Stimulated activated CD8-positive, alpha-beta memory T cell treated with anti-CD3 and anti-CD28 coated beads, Interleukin-4, amount 100 ng/mL, for 48 hours (primary cell): ENCODE measurements at regions not wholly inside any gene's neighbourhood (a gene's known extent, or its start where the extent isn't known, plus 50 kb on each side); places are given as distances from the start of the nearest gene placed in this dataset.
A peak's percentile ranks its signal among the peaks of the same experiment; 100 is the strongest.
"Not testable (repeated sequence)": the region's sequence is repeated elsewhere in the genome, so short reads cannot be mapped to it uniquely, and the experiment has no call there.

Experiments
- DNase-seq: peaks from one replicate; pipeline ENCODE4 v3.0.0-alpha.2; 2020

- DNase-seq = no peak
These were observed 51.5 kb upstream of the PHF21B start for GRCh38 chr22:45061332-45061731.

GRCh38 chr22:45064313-45065278, 54.8 kb upstream of the PHF21B start:
- peak; percentile 77 for DNase-seq

GRCh38 chr22:45065726-45066125, 55.9 kb upstream of the PHF21B start:
- DNase-seq = no peak

- DNase-seq = no peak
These were observed 57.9 kb upstream of the PHF21B start for GRCh38 chr22:45067731-45068130.

DNA sequence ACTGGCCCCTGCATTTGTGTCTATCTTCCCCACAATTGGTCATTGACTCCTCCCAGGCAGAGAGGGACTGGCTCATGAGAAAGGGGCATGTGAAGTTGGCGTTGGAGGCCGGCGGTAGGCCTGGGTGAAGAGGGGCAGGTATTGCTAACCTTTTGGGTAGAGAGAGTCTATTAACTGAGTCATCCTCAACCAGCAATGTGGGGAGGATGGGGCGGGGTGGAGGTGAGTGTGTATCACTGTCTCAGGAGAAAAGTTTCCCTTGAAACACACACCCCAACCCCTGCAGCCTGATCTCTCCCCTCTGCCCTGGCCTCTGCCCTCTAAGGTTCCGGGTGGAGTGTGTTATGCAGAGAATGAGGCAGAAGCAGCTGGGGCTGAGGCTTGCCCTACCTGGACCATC, 60.1 kb upstream of the PHF21B start:
- DNase-seq = peak; percentile 58

DNA sequence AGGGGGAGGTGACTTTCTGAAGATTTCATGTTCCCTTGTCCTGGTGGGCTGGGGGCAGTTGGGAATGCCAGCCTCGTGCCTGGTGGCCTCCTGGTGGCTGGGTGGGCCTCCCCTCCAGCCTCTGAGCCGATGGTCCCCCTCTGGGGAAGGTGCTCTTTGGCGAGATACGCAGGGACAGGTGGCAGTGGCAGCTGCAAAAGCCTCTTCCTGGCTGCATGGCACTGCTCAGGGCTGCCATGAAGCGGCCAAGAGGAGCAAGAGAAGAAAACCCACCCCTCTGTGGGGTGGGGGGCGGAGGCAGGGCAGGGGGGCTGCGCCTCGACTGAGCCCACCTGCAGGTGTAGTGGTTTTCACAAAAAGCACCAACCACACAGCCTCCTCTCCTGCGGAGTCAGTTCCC, 61.8 kb upstream of the PHF21B start:
- DNase-seq = no peak

GRCh38 chr22:45072322-45072903, 62.6 kb upstream of the PHF21B start:
- DNase-seq = peak; percentile 54

- no peak for DNase-seq
These were observed 63.3 kb upstream of the PHF21B start for GRCh38 chr22:45073064-45073463.

DNA sequence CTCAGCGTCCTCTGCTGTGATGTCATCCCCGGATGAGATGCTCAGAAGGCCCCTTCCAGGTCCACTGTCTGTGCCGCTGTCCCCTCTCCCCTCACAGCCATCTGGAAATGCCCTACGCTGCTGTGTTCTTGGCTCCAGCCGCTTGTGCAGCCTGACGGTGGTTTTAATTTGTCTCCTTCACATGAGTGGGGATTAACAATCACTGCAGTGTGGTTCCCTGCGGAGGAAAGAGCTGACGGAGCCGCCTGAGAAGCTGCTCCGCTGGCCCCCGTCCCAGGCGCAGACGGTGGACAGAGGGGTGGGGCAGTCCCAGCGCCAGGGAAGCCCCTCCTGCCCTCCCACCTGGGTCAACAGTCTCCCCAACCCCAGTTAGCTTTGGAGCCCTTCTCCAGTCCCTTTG, 67.5 kb upstream of the PHF21B start:
- DNase-seq = no peak

DNA sequence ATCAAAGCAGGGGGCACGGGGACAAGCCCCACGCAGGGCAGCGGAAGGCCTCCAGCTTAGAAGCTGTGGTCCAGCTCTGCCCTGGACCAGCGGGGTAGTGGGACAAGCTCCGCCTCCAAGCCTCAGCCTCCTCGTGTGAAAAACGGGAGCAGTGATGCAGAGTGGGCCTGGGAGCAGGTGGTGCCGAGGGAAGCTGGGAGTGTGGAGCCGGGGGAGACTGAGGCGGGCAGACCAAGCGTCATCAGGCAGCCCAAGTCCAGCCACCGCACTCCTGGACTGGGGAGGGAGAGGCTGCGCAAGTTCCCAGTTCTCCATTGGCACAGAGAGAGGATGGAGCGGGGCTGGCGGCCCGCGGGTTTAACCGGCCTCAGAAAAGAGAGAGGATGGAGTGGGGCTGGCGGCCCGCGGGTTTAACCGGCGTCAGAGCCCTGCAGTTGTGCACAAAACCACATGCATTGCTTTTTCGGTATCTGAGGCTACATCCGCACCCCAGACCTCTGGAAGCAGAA, 68.1 kb upstream of the PHF21B start:
- DNase-seq = no peak

GRCh38 chr22:45082795-45083194, 73.0 kb upstream of the PHF21B start:
- DNase-seq = peak; percentile 53

- peak; percentile 56 for DNase-seq
These were observed 74.0 kb upstream of the PHF21B start for GRCh38 chr22:45083659-45084305.

DNA sequence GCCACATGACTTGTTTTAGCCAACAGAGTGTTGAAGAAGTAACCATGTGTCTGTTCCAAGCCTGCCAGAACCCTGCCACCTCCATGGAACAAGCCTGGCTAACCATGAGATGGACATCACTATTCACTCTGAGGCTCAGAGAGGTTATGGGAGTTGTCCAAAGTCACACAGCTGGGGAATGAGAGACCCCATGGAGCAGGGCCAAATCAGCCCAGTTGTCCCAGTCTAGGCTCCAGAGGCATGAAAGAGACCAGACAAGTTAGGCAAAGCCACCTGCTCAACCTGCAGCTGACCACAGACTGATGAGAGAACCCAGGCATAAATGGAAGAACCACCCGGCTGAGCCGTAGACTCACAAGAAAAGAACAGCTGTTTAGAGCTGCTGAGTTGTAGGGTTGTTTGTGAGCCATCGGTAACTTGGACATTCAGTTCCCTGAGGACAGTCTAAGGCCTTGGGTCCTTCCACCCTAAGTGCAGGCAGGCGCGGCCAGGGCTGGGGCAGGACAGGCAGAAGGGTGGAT, 74.7 kb upstream of the PHF21B start:
- DNase-seq = no peak

GRCh38 chr22:45087802-45088201, 75.9 kb upstream of the NUP50 start:
- DNase-seq = no peak

DNA sequence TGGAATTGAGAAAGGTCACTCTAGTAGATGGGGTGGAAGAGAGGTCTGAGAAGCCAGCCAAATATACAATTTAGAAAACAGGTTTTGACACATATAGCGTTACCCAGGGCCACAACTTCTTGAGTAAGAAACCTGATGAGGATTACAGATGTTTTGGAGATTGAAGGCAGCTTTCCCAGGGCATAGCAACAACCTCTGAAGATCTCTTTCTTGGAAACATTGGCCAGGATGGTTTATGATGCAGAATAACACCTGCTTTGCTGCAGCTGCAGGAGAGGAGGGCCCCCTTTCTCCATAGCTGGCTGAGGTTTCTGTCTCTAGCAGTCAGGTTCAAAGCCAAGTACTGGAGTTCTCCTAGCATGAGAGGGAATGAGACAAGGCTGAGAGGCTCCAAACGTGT, 75.1 kb upstream of the NUP50 start:
- DNase-seq = no peak

DNA sequence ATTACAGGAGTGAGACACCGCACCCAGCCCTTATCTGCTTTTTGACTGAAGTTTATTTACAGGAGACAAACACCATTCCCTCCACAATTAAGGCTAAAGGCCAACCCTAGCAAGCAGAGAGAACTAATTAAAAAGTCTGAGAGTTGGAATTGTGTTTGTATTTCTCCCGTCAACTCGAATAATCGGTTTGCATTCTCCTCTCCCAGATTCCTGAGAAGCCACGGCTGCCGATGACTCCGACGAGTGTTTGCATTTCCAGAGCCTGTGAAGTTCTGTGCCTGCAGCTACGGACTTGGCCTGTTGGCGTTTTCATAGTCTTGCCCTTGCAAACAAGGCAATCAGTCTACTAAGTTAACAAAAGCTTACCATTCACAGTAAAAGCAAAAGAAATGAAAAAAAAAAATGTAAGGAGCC, 73.2 kb upstream of the NUP50 start:
- no peak for DNase-seq

GRCh38 chr22:45091254-45091854, 72.4 kb upstream of the NUP50 start:
- no peak for DNase-seq

DNA sequence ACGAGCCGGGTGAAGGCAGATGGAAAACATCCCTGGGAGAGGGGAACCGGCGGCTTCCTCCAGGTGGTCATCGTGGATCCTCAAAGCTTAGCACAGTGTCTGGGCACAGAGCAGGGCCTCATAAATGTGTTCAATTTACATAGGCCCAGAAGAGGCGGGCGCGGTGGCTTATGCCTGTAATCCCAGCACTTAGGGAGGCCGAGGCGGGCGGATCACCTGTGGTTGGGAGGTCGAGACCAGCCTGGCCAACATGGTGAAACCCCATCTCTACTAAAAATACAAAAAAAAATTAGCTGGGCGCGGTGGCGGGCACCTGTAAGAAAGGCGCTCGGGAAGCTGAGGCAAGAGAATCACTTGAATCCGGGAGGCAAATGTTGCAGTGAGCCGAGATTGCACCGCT, 71.8 kb upstream of the NUP50 start:
- DNase-seq = not testable (repeated sequence)

GRCh38 chr22:45092644-45093043, 71.1 kb upstream of the NUP50 start:
- no peak for DNase-seq

DNA sequence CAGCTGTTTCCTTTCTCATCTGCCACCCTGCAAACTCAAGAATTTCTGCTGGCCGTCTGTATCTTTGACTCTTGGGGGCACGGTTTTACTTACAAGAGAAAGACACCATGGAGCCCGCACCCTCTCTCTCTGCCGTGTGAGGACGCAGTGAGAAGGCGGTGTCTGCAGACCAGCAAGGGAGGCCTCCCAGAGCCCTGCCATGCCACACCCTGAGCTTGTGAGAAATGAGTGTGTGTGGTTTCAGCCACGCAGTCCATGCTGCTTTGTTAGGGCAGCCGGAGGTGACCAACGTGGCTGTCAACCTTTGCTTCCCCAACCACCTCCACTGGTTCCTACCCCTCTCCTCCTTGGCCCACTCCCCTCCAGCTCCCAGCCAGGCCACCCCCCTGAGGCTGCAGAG, 70.1 kb upstream of the NUP50 start:
- no peak for DNase-seq

DNA sequence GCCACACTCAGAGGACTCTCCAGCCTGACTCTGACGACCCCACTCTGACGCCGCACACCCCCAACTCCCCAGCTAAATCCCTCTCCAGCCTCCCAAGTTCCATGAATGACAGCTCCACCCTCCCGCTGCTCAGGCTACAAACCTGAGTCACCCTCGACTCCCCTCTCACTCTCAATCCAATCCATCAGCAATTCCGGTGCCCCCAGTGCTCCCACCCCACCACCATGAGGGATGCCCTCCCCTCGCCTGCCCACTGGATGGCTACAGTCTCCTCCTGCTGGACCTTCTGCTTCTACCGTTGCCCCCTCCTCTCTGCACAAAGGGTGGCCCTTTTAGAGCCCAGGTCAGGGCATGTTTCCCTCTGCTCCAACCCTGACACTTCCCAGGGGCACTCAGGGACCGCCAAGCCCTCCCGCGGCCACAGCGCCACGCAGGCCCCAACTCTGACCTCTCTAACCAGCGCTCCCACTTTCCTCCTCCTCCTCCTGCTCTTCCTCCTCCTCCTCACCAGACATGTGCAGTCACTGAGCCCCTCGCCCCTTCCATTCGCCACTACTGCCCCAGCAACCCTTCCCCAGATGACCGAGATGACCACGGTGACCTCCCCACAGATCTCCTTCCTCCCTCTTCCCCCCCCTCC, 69.5 kb upstream of the NUP50 start:
- no peak for DNase-seq

DNA sequence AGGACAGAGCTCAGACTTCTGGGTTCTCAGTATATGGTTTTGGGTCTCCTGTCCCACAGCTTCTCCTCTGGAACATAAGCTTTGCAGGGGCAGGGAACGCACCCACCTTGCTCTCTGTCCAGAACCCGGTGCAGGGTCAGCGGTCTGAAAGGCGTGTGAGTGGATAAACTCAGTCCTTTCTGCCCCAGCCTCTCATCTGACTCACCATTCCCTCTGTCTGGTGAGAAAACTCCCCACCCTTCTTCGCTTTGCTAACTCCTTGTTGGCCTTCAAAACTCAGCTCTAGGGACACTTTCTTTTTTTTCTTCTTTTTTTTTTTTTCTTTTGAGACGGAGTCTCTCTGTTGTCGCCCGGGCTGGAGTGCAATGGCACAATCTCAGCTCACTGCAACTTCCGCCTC, 68.9 kb upstream of the NUP50 start:
- DNase-seq = no peak
